H9 (cell line): ENCODE measurements at regions not wholly inside any gene's neighbourhood (a gene's known extent, or its start where the extent isn't known, plus 50 kb on each side); places are given as distances from the start of the nearest gene placed in this dataset.

Experiments used
- DNase-seq: peaks from one replicate; pipeline ENCODE4 v3.0.0-alpha.2; 2017
- H2AFZ ChIP-seq: one replicate; pipeline ENCODE4 v1.6.1; 2013; ENCODE audit warnings: mild to moderate bottlenecking, low read length, control low read depth, moderate library complexity
- H2AK5ac ChIP-seq: 2 replicates; pipeline ENCODE4 v1.6.1; 2013; ENCODE audit warnings: low read length, control low read depth, mixed read lengths; ENCODE audit not compliant: insufficient read length
- H2BK120ac ChIP-seq: one replicate; pipeline ENCODE4 v1.6.1; 2013; ENCODE audit warnings: low read depth, mild to moderate bottlenecking, low read length, control low read depth, inconsistent platforms; ENCODE audit not compliant: poor library complexity, severe bottlenecking
- H2BK12ac ChIP-seq: 2 replicates; pipeline ENCODE4 v1.6.1; 2013; ENCODE audit warnings: low read length, control low read depth, mixed read lengths, low read depth; ENCODE audit not compliant: insufficient read length
- H2BK15ac ChIP-seq: 2 replicates; pipeline ENCODE4 v1.6.1; 2013; ENCODE audit warnings: low read depth, low read length, control low read depth
- H2BK20ac ChIP-seq: one replicate; pipeline ENCODE4 v1.6.1; 2013; ENCODE audit warnings: low read depth, mild to moderate bottlenecking, low read length, control low read depth, inconsistent platforms; ENCODE audit not compliant: poor library complexity, severe bottlenecking
- H2BK5ac ChIP-seq: 2 replicates; pipeline ENCODE4 v1.6.1; 2013; ENCODE audit warnings: low read length, control low read depth, mixed read lengths; ENCODE audit not compliant: insufficient read length
- H3K14ac ChIP-seq: 2 replicates; pipeline ENCODE4 v1.6.1; 2013; ENCODE audit warnings: low read length, control low read depth; ENCODE audit not compliant: insufficient read depth
- H3K18ac ChIP-seq: 2 replicates; pipeline ENCODE4 v1.6.1; 2013; ENCODE audit warnings: low read depth, mild to moderate bottlenecking, mixed read lengths, low read length, control low read depth; ENCODE audit not compliant: insufficient read length
- H3K23ac ChIP-seq: 2 replicates; pipeline ENCODE4 v1.6.1; 2013; ENCODE audit warnings: low read length, control low read depth, mixed read lengths, low read depth; ENCODE audit not compliant: insufficient read length
- H3K23me2 ChIP-seq: 2 replicates; pipeline ENCODE4 v1.6.1; 2013; ENCODE audit warnings: low read depth, mild to moderate bottlenecking, mixed read lengths, low read length, control low read depth; ENCODE audit not compliant: insufficient read length, poor library complexity, severe bottlenecking
- H3K27ac ChIP-seq: 2 replicates; pipeline ENCODE4 v1.5.1; 2013; ENCODE audit warnings: low read length, control low read depth, mixed read lengths, low read depth; ENCODE audit not compliant: insufficient read length
- H3K27me3 ChIP-seq: 2 replicates; pipeline ENCODE4 v1.6.1; 2013; ENCODE audit warnings: low read length, control low read depth, inconsistent platforms; ENCODE audit not compliant: insufficient read depth
- H3K4ac ChIP-seq: 2 replicates; pipeline ENCODE4 v1.6.1; 2013; ENCODE audit warnings: low read depth, mild to moderate bottlenecking, control low read depth, inconsistent platforms, low read length, moderate library complexity
- H3K4me1 ChIP-seq: 2 replicates; pipeline ENCODE4 v1.6.1; 2013; ENCODE audit warnings: low read length, control low read depth, inconsistent platforms; ENCODE audit not compliant: insufficient read depth
- H3K4me2 ChIP-seq: 2 replicates; pipeline ENCODE4 v1.6.1; 2013; ENCODE audit warnings: low read length, control low read depth, mixed read lengths; ENCODE audit not compliant: insufficient read length, insufficient read depth
- H3K56ac ChIP-seq: 2 replicates; pipeline ENCODE4 v1.6.1; 2013; ENCODE audit warnings: low read depth, mild to moderate bottlenecking, mixed read lengths, low read length, control low read depth; ENCODE audit not compliant: insufficient read length
- H3K79me1 ChIP-seq: 2 replicates; pipeline ENCODE4 v1.6.1; 2013; ENCODE audit warnings: low read depth, mild to moderate bottlenecking, moderate library complexity, low read length, control low read depth, inconsistent platforms; ENCODE audit not compliant: insufficient read depth, poor library complexity, severe bottlenecking
- H3K79me2 ChIP-seq: 2 replicates; pipeline ENCODE4 v1.6.1; 2013; ENCODE audit warnings: low read length, control low read depth, inconsistent platforms; ENCODE audit not compliant: insufficient read depth
- H3K9ac ChIP-seq: 2 replicates; pipeline ENCODE4 v1.6.1; 2013; ENCODE audit warnings: low read length, control low read depth, mixed read lengths; ENCODE audit not compliant: insufficient read length; ENCODE audit errors: extremely low read depth
- H3K9me3 ChIP-seq: one replicate; pipeline ENCODE4 v1.6.1; 2013; ENCODE audit warnings: low read depth, low read length, inconsistent platforms; ENCODE audit not compliant: control insufficient read depth
- H3T11ph ChIP-seq: one replicate; pipeline ENCODE4 v1.6.1; 2013; ENCODE audit warnings: mild to moderate bottlenecking, low read length, control low read depth, inconsistent platforms
- H4K20me1 ChIP-seq: one replicate; pipeline ENCODE4 v1.6.1; 2013; ENCODE audit not compliant: control insufficient read depth, insufficient read length, insufficient read depth
- H4K5ac ChIP-seq: 2 replicates; pipeline ENCODE4 v1.6.1; 2013; ENCODE audit warnings: low read depth, mild to moderate bottlenecking, mixed read lengths, low read length, control low read depth; ENCODE audit not compliant: insufficient read length
- H4K8ac ChIP-seq: replicated peaks from 2 replicates; pipeline ENCODE4 v1.6.1; 2013; ENCODE audit warnings: low read length, control low read depth, mixed read lengths, low read depth; ENCODE audit not compliant: insufficient read length
- H4K91ac ChIP-seq: 2 replicates; pipeline ENCODE4 v1.6.1; 2013; ENCODE audit warnings: low read depth, mild to moderate bottlenecking, moderate library complexity, mixed read lengths, low read length, control low read depth; ENCODE audit not compliant: insufficient read length
- H3K27ac Mint-ChIP-seq, 3 experiments: 2 replicates in 2 of 3; 3 replicates in 1 of 3; pipeline ENCODE4 v1.8.0; 2020 to 2021; ENCODE audit warnings: mixed read lengths in 3 of 3, mild to moderate bottlenecking in 1 of 3, moderate library complexity in 1 of 3
- H3K27me3 Mint-ChIP-seq: 2 replicates; pipeline ENCODE4 v1.8.0; 2021; ENCODE audit warnings: low read depth, mild to moderate bottlenecking, moderate library complexity, mixed read lengths
- H3K36me3 Mint-ChIP-seq, 3 experiments: 2 replicates in 2 of 3; 3 replicates in 1 of 3; pipeline ENCODE4 v1.8.0; 2020 to 2021; ENCODE audit warnings: low read depth in 3 of 3, mixed read lengths in 3 of 3; ENCODE audit not compliant: insufficient read depth in 1 of 3
- H3K4me1 Mint-ChIP-seq, 2 experiments: 2 replicates each; pipeline ENCODE4 v1.8.0; 2020; ENCODE audit warnings: mixed read lengths in 2 of 2
- H3K4me3 Mint-ChIP-seq, 2 experiments: 2 replicates in 1 of 2; 3 replicates in 1 of 2; pipeline ENCODE4 v1.8.0; 2020 to 2021; ENCODE audit warnings: mild to moderate bottlenecking in 2 of 2, mixed read lengths in 2 of 2, moderate library complexity in 1 of 2
- H3K9me3 Mint-ChIP-seq, 2 experiments: 2 replicates in 1 of 2; 3 replicates in 1 of 2; pipeline ENCODE4 v1.8.0; 2020; ENCODE audit warnings: mild to moderate bottlenecking in 2 of 2, mixed read lengths in 2 of 2, moderate library complexity in 1 of 2
- CTCF ChIP-seq: fragments of 200-600 bp; sonication (generic); conservative IDR thresholded peaks from 3 replicates; pipeline ENCODE4 v1.8.0; 2021; ENCODE audit warnings: antibody characterized with exemption, mild to moderate bottlenecking
- WGBS: extraction: QIAGEN DNeasy Blood & Tissue Kit; methylation state at CpG from one replicate; pipeline ENCODE4 v1.1.7; 2013; ENCODE audit warnings: missing lambda C conversion rate, low lambda C conversion rate, mixed read lengths; ENCODE audit not compliant: insufficient read length; ENCODE audit errors: extremely low coverage; 5-methylcytosine and 5-hydroxymethylcytosine counted together

GRCh38 chr16:5601957-5602356 is 504.4 kb upstream of the EEF2KMT start:
- H3K4me3 Mint-ChIP-seq = no peak overlapping the region

More at GRCh38 chr16:5601957-5602356, 504.4 kb upstream of the EEF2KMT start:
- no peak overlapping the region for H3K23ac ChIP-seq
- Mint-ChIP-seq H3K27me3 (no peaks in the 10 kb centered on the region; the same call in 1 of the 2 replicates), H3K4me1 (no peaks in the 10 kb centered on the region; a peak in 1 of 4 replicates), H3K36me3 (no peaks in the 10 kb centered on the region; a peak in 2 of 7 replicates), H3K9me3 (no peaks in the 10 kb centered on the region), H3K27ac (no peak overlapping the region)
- no peaks in the 10 kb centered on the region for H3K9me3 ChIP-seq
- no peak overlapping the region for H2BK12ac ChIP-seq
- H2AFZ ChIP-seq = no peak overlapping the region
- H3K56ac ChIP-seq = no peak overlapping the region
- no peak overlapping the region for H3K14ac ChIP-seq
- no peak overlapping the region for H2BK20ac ChIP-seq
- H3K18ac ChIP-seq = no peak overlapping the region
- no peak overlapping the region for H3K9ac ChIP-seq
- H2AK5ac ChIP-seq = no peak overlapping the region
- H3K79me1 ChIP-seq = no peaks in the 10 kb centered on the region
- H3T11ph ChIP-seq = no peak overlapping the region
- H4K91ac ChIP-seq = no peak overlapping the region
- no peak overlapping the region for H4K5ac ChIP-seq
- no peak overlapping the region for H3K27ac ChIP-seq
- H4K20me1 ChIP-seq = no peaks in the 10 kb centered on the region
- no peak overlapping the region for H3K4ac ChIP-seq
- H3K79me2 ChIP-seq = no peaks in the 10 kb centered on the region
- H2BK120ac ChIP-seq = no peak overlapping the region
- H2BK15ac ChIP-seq = no peak overlapping the region
- no peak overlapping the region for H4K8ac ChIP-seq
- no CpG with 5 or more reads among the region's 1 CpG for WGBS
- no peak overlapping the region for H2BK5ac ChIP-seq
- H3K27me3 ChIP-seq = no peaks in the 10 kb centered on the region
- H3K23me2 ChIP-seq = no peaks in the 10 kb centered on the region
- H3K4me1 ChIP-seq = 0 out of 2 replicates have a peak, but pooled peaks cover 4% of the 10 kb centered on the region
- TF ChIP-seq CTCF = no peak
- H3K4me2 ChIP-seq = no peak overlapping the region
- DNase-seq = no peak
